ENCODE measurements at regions not wholly inside any gene's neighbourhood (a gene's known extent, or its start where the extent isn't known, plus 50 kb on each side); places are given as distances from the start of the nearest gene placed in this dataset.

- no peak for DNase-seq
- Histone ChIP-seq H3K9me2 (replicated peaks; ENCODE audit: low read length) (no peaks in the 10 kb centered on the region), H3K27ac (ENCODE audit: low read length) (no peak overlapping the region), H3K9me3 (ENCODE audit: low read length) (no peaks in the 10 kb centered on the region), H3K36me3 (ENCODE audit: low read depth, low read length) (no peaks in the 10 kb centered on the region), H2AFZ (ENCODE audit: low read length) (no peak overlapping the region), H3K4me1 (ENCODE audit: insufficient read depth, low read length) (no peaks in the 10 kb centered on the region), H3F3A (ENCODE audit: low read length, unreplicated experiment) (no peaks in the 10 kb centered on the region), H3K27me3 (ENCODE audit: low read length) (no peaks in the 10 kb centered on the region), H4K20me1 (ENCODE audit: low read length) (no peaks in the 10 kb centered on the region), H3K4me2 (ENCODE audit: low read length) (no peak overlapping the region), H3K79me2 (ENCODE audit: low read length) (no peaks in the 10 kb centered on the region), H3K9ac (ENCODE audit: low read length) (no peak overlapping the region), H3K4me3 (ENCODE audit: low read length) (no peak overlapping the region)
- TF ChIP-seq EZH2phosphoT487 (IDR thresholded peaks at IDR 0.05; ENCODE audit: borderline replicate concordance, low read length) (no peak), CTCF (conservative IDR thresholded peaks at IDR 0.05; ENCODE audit: low read depth, low read length) (no peak), EZH2 (IDR thresholded peaks at IDR 0.05; ENCODE audit: low read length, unreplicated experiment) (no peak)
- ATAC-seq: no peak
- intact Hi-C loops (cut with micrococcal nuclease): no loop called here
- CTCF ChIA-PET: no interaction called here
- no TSS peak for BruUV-seq (replicated peaks)
- POLR2A ChIA-PET (ENCODE audit: unreplicated experiment): no interaction called here
These were observed 54.6 kb upstream of the ARHGAP21 start for GRCh38 chr10:24778298-24778697.

DNA sequence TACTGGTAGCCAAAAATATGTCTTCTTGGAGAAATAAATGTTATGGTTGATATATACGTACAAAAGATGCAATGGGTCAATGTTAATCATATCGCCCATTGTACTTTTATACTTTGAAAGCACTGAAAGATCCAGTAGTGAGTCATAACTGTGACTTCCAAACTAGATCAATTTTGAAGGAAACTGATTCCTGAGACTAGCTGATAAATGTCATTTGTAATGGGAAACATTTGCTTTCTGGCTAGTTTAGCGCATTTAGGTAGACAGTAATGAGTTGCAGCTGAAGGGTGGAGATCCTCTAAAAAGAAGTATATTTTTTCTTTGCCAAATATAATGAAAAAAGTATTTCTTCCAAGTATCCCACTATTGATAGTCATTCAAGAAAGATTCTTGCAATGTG lies 53.5 kb upstream of the ARHGAP21 start:
- ATAC-seq (no peak), DNase-seq (no peak)
- no peaks in the 10 kb centered on the region for H3K36me3 ChIP-seq (ENCODE audit: low read depth, low read length)
- CTCF ChIA-PET: no interaction called here
- no TSS peak for BruUV-seq (replicated peaks)
- H3K4me2 ChIP-seq (ENCODE audit: low read length): no peak overlapping the region
- no peak overlapping the region for H3K27ac ChIP-seq (ENCODE audit: low read length)
- H3K79me2 ChIP-seq (ENCODE audit: low read length): no peaks in the 10 kb centered on the region
- H3K9me2 ChIP-seq (replicated peaks; ENCODE audit: low read length): no peaks in the 10 kb centered on the region
- no peaks in the 10 kb centered on the region for H3K27me3 ChIP-seq (ENCODE audit: low read length)
- H3F3A ChIP-seq (ENCODE audit: low read length, unreplicated experiment): no peaks in the 10 kb centered on the region
- no peaks in the 10 kb centered on the region for H3K4me1 ChIP-seq (ENCODE audit: insufficient read depth, low read length)
- H3K4me3 ChIP-seq (ENCODE audit: low read length): no peak overlapping the region
- POLR2A ChIA-PET (ENCODE audit: unreplicated experiment): no interaction called here
- TF ChIP-seq CTCF (conservative IDR thresholded peaks at IDR 0.05; ENCODE audit: low read depth, low read length): no peak
- no peak overlapping the region for H2AFZ ChIP-seq (ENCODE audit: low read length)
- no peaks in the 10 kb centered on the region for H4K20me1 ChIP-seq (ENCODE audit: low read length)
- no peak overlapping the region for H3K9ac ChIP-seq (ENCODE audit: low read length)
- intact Hi-C loops (cut with micrococcal nuclease): no loop called here
- no peaks in the 10 kb centered on the region for H3K9me3 ChIP-seq (ENCODE audit: low read length)

- CTCF ChIA-PET: no interaction called here
- no peak overlapping the region for H2AFZ ChIP-seq (ENCODE audit: low read length)
- H3K9me3 ChIP-seq (ENCODE audit: low read length): no peaks in the 10 kb centered on the region
- POLR2A ChIA-PET (ENCODE audit: unreplicated experiment): no interaction called here
- no peaks in the 10 kb centered on the region for H4K20me1 ChIP-seq (ENCODE audit: low read length)
- H3K4me3 ChIP-seq (ENCODE audit: low read length): no peak overlapping the region
- no peak overlapping the region for H3K4me2 ChIP-seq (ENCODE audit: low read length)
- no peak overlapping the region for H3K27ac ChIP-seq (ENCODE audit: low read length)
- DNase-seq (no peak), ATAC-seq (no peak)
- H3K9me2 ChIP-seq (replicated peaks; ENCODE audit: low read length): no peaks in the 10 kb centered on the region
- H3K9ac ChIP-seq (ENCODE audit: low read length): no peak overlapping the region
- no peaks in the 10 kb centered on the region for H3F3A ChIP-seq (ENCODE audit: low read length, unreplicated experiment)
- no peak for TF ChIP-seq CTCF (conservative IDR thresholded peaks at IDR 0.05; ENCODE audit: low read depth, low read length)
- TF ChIP-seq EZH2phosphoT487 (IDR thresholded peaks at IDR 0.05; ENCODE audit: borderline replicate concordance, low read length): no peak
- TF ChIP-seq EZH2 (IDR thresholded peaks at IDR 0.05; ENCODE audit: low read length, unreplicated experiment): no peak
- no peaks in the 10 kb centered on the region for H3K79me2 ChIP-seq (ENCODE audit: low read length)
- no TSS peak for BruUV-seq (replicated peaks)
- H3K4me1 ChIP-seq (ENCODE audit: insufficient read depth, low read length): no peaks in the 10 kb centered on the region
- H3K36me3 ChIP-seq (ENCODE audit: low read depth, low read length): no peaks in the 10 kb centered on the region
- H3K27me3 ChIP-seq (ENCODE audit: low read length): no peaks in the 10 kb centered on the region
- intact Hi-C loops (cut with micrococcal nuclease): no loop called here
These were observed 50.4 kb upstream of the ARHGAP21 start for GRCh38 chr10:24773939-24774589.
